Central memory CD8-positive, alpha-beta T cell (primary cell): ENCODE measurements at regions not wholly inside any gene's neighbourhood (a gene's known extent, or its start where the extent isn't known, plus 50 kb on each side); places are given as distances from the start of the nearest gene placed in this dataset.
"Not testable (repeated sequence)": the region's sequence is repeated elsewhere in the genome, so short reads cannot be mapped to it uniquely, and the experiment has no call there.

Experiments
- ATAC-seq: fragments of 150-1000 bp; cut with Tn5 transposase; replicated peaks from 2 replicates; pipeline ENCODE4 v1.10.0; 2022; ENCODE audit warnings: mild to moderate bottlenecking, moderate FRiP score, moderate number of reproducible peaks; ENCODE audit not compliant: poor library complexity, severe bottlenecking; ENCODE audit errors: extremely low read depth
- DNase-seq, 2 donors: peaks; one replicate each; pipeline ENCODE4 v3.0.0; 2021; ENCODE audit warnings: low spot score in 2 of 2
- H3K27ac Mint-ChIP-seq: one replicate; pipeline ENCODE4 v1.8.0; 2022; ENCODE audit warnings: low read depth, mild to moderate bottlenecking, moderate library complexity, mixed read lengths
- H3K27me3 Mint-ChIP-seq: one replicate; pipeline ENCODE4 v1.8.0; 2022; ENCODE audit warnings: mixed read lengths
- H3K36me3 Mint-ChIP-seq: one replicate; pipeline ENCODE4 v1.8.0; 2022; ENCODE audit warnings: mild to moderate bottlenecking, moderate library complexity, mixed read lengths; ENCODE audit not compliant: insufficient read depth
- H3K4me1 Mint-ChIP-seq: one replicate; pipeline ENCODE4 v1.8.0; 2022; ENCODE audit warnings: mixed read lengths
- H3K4me3 Mint-ChIP-seq: one replicate; pipeline ENCODE4 v1.8.0; 2022; ENCODE audit warnings: mild to moderate bottlenecking, moderate library complexity, mixed read lengths
- H3K9me3 Mint-ChIP-seq: one replicate; pipeline ENCODE4 v1.8.0; 2022; ENCODE audit warnings: mixed read lengths

DNA sequence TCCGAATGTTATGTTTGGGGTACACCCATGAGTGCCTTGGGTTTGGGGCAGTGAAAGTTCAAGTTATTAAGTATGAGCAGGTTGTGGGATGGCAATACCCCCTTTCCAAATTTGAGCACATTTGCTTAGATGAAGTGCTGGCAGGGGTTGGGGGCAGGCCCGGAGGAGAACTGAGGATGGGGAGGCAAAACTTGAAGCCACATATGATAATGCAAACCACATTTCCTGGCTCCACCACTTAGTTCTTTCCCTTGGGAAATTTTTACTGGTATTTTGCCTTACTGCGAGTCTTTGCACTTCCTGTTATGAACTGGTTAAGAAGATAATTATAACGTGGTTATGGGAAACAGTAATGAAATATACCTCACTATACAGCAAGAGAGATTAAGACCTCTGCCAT lies 336.0 kb upstream of the ONECUT1 start:
- no peak overlapping the region for H3K27ac Mint-ChIP-seq
- DNase-seq (no peak), ATAC-seq (no peak)
- no peaks in the 10 kb centered on the region for H3K4me1 Mint-ChIP-seq
- no peaks in the 10 kb centered on the region for H3K9me3 Mint-ChIP-seq
- no peaks in the 10 kb centered on the region for H3K27me3 Mint-ChIP-seq
- H3K4me3 Mint-ChIP-seq = no peak overlapping the region
- H3K36me3 Mint-ChIP-seq = no peaks in the 10 kb centered on the region

DNA sequence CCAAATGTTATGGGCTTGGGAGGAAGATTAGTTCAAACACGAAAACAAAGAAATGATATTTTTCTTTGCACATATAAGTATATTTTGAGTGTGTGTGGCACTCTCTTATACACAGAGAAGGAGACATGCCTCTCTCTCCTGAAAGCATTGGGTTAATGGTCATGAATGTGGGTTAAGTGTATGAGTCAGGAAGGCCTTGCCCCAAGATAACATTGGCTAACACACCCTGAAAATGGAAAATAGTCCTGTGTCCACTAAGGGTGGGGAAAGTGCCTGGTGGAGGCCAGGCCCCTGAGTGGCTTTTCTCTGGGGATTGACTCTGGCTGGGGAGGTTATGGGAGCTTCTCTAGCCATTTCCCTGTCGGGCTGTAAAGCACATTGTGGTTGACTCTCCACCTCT lies 332.7 kb upstream of the ONECUT1 start:
- Mint-ChIP-seq H3K36me3 (no peaks in the 10 kb centered on the region), H3K4me3 (no peak overlapping the region), H3K27me3 (no peaks in the 10 kb centered on the region)

DNA sequence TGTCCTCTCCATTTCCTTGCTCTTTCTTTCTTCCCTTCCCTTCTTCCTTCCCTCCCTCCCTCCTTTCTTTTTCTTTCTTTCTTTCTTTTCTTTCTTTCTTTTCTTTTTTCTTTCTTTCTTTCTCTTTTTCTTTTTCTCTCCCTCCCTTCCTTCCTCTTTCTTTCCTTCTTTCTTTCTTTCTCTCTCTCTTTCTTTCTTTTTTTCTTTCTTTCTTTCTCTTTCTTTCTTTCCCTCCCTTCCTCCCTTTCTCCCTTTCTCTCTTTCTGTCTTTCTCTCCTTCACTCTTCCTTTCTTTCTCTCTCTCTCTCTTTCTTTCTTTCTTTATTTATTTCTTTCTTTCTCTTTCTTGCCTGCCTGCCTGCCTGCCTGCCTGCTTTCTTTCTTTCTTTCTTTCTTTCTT lies 326.8 kb upstream of the ONECUT1 start:
- H3K4me3 Mint-ChIP-seq, H3K27me3 Mint-ChIP-seq, H3K36me3 Mint-ChIP-seq, H3K9me3 Mint-ChIP-seq, H3K4me1 Mint-ChIP-seq, H3K27ac Mint-ChIP-seq, ATAC-seq, DNase-seq: not testable (repeated sequence)

More for the DNA sequence above, 332.7 kb upstream of the ONECUT1 start:
- no peak for ATAC-seq
- Mint-ChIP-seq H3K27ac (no peak overlapping the region), H3K4me1 (no peaks in the 10 kb centered on the region), H3K9me3 (no peaks in the 10 kb centered on the region)
- no peak for DNase-seq

- Mint-ChIP-seq H3K4me1 (no peaks in the 10 kb centered on the region), H3K27me3 (no peaks in the 10 kb centered on the region), H3K27ac (no peak overlapping the region), H3K9me3 (peaks cover 5% of the 10 kb centered on the region), H3K4me3 (no peak overlapping the region), H3K36me3 (no peaks in the 10 kb centered on the region)
- ATAC-seq (no peak), DNase-seq (no peak)
Measured at GRCh38 chr15:53116169-53116568, 326.0 kb upstream of the ONECUT1 start.

GRCh38 chr15:53115563-53115962 lies 325.4 kb upstream of the ONECUT1 start:
- no peak for DNase-seq
- no peaks in the 10 kb centered on the region for H3K4me1 Mint-ChIP-seq
- peaks cover 6% of the 10 kb centered on the region for H3K9me3 Mint-ChIP-seq
- H3K27ac Mint-ChIP-seq = no peak overlapping the region
- no peak for ATAC-seq
- no peak overlapping the region for H3K4me3 Mint-ChIP-seq
- H3K36me3 Mint-ChIP-seq = no peaks in the 10 kb centered on the region
- no peaks in the 10 kb centered on the region for H3K27me3 Mint-ChIP-seq

DNA sequence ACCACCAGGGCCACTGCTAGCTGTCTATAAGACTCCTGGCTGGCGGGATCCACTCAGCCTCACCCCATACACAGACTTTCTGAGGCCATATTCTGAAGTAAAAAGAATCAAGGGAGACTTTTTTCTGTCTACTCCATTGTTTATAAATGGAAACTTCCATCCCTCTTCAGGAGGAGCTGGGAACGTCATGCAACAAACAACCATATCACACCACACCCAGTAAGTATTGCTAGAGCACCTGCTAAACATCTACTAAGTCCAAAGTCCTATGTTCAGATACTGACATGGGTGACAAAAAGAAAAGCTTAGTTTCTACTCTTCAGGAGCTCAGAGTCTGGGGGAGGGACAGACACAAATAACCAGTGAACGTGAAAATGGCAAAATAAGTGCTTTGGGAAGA lies 324.8 kb upstream of the ONECUT1 start:
- Mint-ChIP-seq H3K27me3 (no peaks in the 10 kb centered on the region), H3K27ac (no peak overlapping the region), H3K36me3 (no peaks in the 10 kb centered on the region), H3K9me3 (peaks cover 9% of the 10 kb centered on the region), H3K4me3 (no peak overlapping the region), H3K4me1 (no peaks in the 10 kb centered on the region)
- DNase-seq = no peak
- ATAC-seq = no peak

DNA sequence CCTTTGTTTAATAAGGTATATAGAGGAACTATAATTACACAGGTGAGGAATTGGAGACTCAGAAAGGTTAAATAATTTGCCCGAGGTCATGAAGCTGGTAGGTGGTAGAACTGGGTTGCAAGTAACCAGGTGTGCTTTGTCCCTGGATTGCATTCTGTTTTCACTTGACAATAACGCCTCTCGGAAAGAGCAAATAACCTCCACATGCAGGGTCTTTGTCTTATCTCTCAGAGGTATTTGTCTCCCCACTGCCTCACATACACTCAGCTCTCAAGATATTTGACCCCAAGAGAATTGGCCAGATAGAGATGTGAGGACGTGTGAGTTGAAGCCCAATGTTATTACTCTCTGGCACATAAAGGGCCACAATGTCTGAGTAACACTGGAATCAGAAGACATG lies 320.9 kb upstream of the ONECUT1 start:
- H3K27ac Mint-ChIP-seq = no peak overlapping the region
- H3K9me3 Mint-ChIP-seq = peaks cover 9% of the 10 kb centered on the region
- no peak overlapping the region for H3K4me3 Mint-ChIP-seq
- ATAC-seq = no peak
- no peak for DNase-seq
- no peaks in the 10 kb centered on the region for H3K27me3 Mint-ChIP-seq
- no peaks in the 10 kb centered on the region for H3K4me1 Mint-ChIP-seq
- H3K36me3 Mint-ChIP-seq = peaks cover 2% of the 10 kb centered on the region

DNA sequence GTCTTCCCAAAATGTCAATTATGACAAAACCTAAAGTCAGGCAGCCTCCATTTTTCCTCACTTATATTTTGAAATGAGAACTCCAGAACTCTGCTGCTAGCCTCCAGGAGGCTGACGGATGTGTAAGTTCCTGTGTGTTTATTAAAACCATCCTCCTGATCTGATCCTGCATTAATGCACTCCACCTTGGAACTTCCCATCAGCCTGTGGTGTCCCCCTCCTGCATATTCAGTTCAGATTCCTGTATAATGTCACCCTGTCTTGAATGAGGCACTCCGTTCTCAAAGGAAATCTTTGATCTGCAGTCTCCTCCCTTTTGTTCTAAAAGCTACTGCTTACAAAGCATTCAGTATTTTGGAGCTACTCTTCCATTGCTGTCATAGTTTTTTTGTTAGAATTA lies 318.2 kb upstream of the ONECUT1 start:
- peaks cover 2% of the 10 kb centered on the region for H3K36me3 Mint-ChIP-seq
- H3K4me1 Mint-ChIP-seq = no peaks in the 10 kb centered on the region
- H3K4me3 Mint-ChIP-seq = no peak overlapping the region
- no peak for DNase-seq
- no peaks in the 10 kb centered on the region for H3K27me3 Mint-ChIP-seq
- no peak overlapping the region for H3K27ac Mint-ChIP-seq
- H3K9me3 Mint-ChIP-seq = peaks cover 9% of the 10 kb centered on the region
- ATAC-seq = no peak

DNA sequence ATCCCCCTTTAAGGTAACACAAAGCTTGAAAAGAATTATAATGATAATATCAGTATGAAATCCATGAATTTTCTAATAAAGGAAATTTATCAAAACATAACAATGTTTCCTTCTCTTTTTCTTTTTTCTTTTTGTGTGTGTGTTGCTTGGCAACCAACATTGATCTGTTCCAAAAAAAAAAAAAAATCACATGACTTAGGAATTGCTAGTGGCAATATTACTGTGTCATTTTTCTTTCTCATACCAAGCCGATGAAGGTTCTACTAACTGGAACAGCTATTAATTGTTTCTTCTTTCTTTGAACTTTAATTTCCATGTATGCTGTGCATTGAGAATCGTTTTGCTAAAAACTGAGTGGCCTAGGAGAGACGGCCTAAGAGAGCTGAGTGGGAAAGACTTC lies 317.7 kb upstream of the ONECUT1 start:
- H3K36me3 Mint-ChIP-seq = peaks cover 2% of the 10 kb centered on the region
- H3K27me3 Mint-ChIP-seq = no peaks in the 10 kb centered on the region

DNA sequence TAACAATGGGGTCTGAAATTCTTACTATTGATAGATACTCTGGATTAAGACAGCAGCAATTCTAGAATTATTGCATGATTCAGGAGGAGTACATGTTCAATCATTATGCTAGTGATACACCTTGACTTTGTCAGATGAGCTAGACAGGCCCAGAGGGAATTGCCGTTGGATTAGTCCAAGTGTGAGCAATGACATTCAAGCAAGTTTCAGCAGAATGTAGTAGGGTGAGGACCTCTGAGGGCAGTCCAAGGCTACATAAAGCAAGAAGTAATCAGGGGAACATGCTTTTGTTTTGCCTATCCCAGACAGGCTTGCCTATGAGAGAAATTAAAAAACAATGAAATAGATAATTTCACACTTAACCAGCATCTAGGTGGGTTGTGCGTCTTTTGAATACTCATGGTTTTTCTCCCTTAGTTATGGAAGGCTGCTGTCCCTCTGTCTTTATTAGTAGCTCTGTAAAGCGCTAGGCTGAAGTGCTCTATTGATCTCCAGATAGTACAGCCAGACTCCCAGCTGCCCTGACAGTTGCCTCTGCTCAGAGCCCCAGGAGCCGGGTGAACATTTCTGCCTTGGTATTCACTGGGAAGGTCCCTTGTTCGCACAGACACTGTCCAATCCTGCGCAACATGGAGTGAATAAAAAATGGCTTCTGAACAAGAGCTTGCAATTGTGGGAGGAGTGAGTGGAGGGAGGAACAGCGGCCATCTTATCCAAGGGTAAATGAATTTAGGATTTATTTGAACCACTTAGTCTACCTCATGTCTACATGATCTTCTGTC lies 316.6 kb upstream of the ONECUT1 start:
- peaks cover 7% of the 10 kb centered on the region for H3K9me3 Mint-ChIP-seq
- H3K4me3 Mint-ChIP-seq = no peak overlapping the region
- no peak for ATAC-seq
- H3K4me1 Mint-ChIP-seq = no peaks in the 10 kb centered on the region
- no peak for DNase-seq
- H3K27ac Mint-ChIP-seq = no peak overlapping the region
- peaks cover 2% of the 10 kb centered on the region for H3K36me3 Mint-ChIP-seq
- no peaks in the 10 kb centered on the region for H3K27me3 Mint-ChIP-seq

More for the DNA sequence above, 317.7 kb upstream of the ONECUT1 start:
- ATAC-seq (no peak), DNase-seq (no peak)
- Mint-ChIP-seq H3K27ac (no peak overlapping the region), H3K4me3 (no peak overlapping the region), H3K4me1 (no peaks in the 10 kb centered on the region), H3K9me3 (peaks cover 9% of the 10 kb centered on the region)

- Mint-ChIP-seq H3K36me3 (no peaks in the 10 kb centered on the region), H3K4me1 (no peaks in the 10 kb centered on the region), H3K4me3 (no peak overlapping the region), H3K27ac (no peak overlapping the region), H3K27me3 (no peaks in the 10 kb centered on the region), H3K9me3 (no peaks in the 10 kb centered on the region)
- ATAC-seq (no peak), DNase-seq (no peak)
Measured at GRCh38 chr15:53102483-53102882, 312.3 kb upstream of the ONECUT1 start.

DNA sequence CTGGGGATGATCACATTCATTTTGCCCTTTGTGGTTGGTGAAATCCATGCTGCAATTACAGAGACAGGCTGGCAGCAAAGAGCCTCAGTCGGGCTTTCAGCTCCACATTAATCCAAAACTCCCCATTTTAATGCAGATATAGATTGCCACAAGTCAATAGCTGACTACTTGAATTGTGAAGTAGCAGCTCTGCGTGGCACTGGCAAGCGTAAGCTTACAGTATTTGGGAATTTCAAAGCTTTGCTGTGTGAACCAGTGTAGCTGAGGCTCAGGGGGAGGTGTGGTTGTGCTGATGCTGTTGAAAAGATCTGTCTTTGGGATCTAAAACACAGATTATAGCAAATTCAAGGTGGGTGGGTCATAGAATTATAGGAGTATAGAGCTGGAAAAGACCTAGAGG lies 290.3 kb upstream of the ONECUT1 start:
- Mint-ChIP-seq H3K4me1 (no peaks in the 10 kb centered on the region), H3K27ac (no peak overlapping the region), H3K27me3 (no peaks in the 10 kb centered on the region), H3K4me3 (no peak overlapping the region), H3K9me3 (peaks cover 8% of the 10 kb centered on the region), H3K36me3 (peaks cover 2% of the 10 kb centered on the region)
- no peak for DNase-seq
- no peak for ATAC-seq

DNA sequence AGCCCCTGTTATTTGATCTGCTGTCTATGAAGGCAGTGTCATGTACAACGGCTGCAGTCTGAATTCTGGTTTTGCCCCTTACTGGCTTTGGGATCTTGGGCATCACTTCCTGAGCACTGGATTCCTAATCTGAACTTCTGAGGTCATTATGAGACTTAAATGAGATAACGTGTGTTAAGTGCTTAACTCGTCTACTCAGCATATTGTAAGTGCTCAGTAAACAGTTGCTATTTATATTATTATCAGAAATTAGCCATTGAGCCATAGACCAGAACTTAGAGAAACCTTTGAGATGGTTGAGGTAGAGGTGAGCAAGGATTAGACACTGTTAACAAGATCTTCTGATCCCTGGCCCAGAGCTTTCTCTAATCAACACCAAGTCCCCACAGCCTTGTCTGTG lies 284.1 kb upstream of the ONECUT1 start:
- no peak for ATAC-seq
- Mint-ChIP-seq H3K36me3 (peaks cover 2% of the 10 kb centered on the region), H3K27me3 (no peaks in the 10 kb centered on the region), H3K4me1 (no peaks in the 10 kb centered on the region), H3K4me3 (no peak overlapping the region), H3K27ac (no peak overlapping the region), H3K9me3 (peaks cover 8% of the 10 kb centered on the region)
- DNase-seq = no peak
